ENCODE measurements at regions not wholly inside any gene's neighbourhood (a gene's known extent, or its start where the extent isn't known, plus 50 kb on each side); places are given as distances from the start of the nearest gene placed in this dataset.

DNA sequence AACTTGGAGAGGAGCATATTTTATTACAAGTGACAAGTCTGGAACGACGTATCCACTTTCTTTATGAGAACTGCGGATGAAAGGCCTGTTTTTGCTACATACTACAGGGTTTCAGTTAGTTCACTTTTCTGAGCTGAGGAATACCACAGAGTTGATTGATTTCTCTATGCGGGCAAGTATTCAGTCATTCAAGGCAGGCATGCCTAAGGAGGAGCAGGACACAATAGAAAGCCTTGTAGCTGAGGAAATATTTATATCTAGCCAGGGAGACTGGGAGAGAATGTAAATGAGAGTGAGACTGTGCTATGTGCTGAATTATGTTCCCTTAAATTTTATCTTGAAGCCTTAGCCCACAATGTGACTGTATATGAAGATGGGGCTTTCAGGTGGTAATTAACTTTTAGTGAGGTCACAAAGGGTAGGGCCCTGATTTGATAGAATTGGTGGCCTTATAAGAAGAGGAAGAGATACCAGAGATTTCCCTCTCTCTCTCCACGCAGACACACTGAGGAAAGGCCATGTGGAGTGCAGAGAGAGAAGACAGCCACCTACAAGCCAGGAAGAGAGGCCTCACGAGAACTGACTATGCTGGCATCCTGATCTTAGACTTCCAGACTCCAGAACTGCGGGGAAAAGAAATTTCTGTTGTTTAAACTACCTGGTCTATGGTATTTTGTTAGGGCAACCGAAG lies 459.0 kb upstream of the ATP2B1 start:
- H3K27ac ChIP-seq = peak overlapping the region; percentile 79
- no peak for TF ChIP-seq CTCF (conservative IDR thresholded peaks at IDR 0.05)

- TF ChIP-seq CTCF (conservative IDR thresholded peaks at IDR 0.05) = no peak
- H3K27ac ChIP-seq = peak overlapping the region; percentile 79
These were observed 458.0 kb upstream of the ATP2B1 start for GRCh38 chr12:90166671-90167070.

DNA sequence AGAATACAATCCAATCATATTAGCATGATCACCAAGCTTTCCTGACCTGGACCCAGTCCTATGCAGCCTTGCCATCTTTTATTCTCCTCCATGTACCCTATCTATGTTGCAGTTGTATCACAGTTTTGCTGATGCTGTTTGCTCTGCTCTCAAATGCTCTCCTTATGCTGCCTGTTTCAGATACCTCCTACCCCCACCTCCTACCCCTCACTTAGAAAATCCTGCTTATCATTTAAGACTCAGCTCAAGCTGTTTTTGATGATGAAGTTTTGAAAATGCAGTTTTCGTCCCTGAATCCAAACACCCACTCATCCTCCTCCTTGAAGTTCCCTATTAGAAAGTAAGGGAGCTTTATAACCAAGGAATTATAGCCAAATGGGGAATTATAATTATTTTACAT lies 457.4 kb upstream of the ATP2B1 start:
- TF ChIP-seq CTCF (conservative IDR thresholded peaks at IDR 0.05) = no peak
- H3K27ac ChIP-seq = peak overlapping the region; percentile 79

GRCh38 chr12:90163975-90164374 lies 455.3 kb upstream of the ATP2B1 start:
- no peak overlapping the region for H3K27ac ChIP-seq
- no peak for TF ChIP-seq CTCF (conservative IDR thresholded peaks at IDR 0.05)

DNA sequence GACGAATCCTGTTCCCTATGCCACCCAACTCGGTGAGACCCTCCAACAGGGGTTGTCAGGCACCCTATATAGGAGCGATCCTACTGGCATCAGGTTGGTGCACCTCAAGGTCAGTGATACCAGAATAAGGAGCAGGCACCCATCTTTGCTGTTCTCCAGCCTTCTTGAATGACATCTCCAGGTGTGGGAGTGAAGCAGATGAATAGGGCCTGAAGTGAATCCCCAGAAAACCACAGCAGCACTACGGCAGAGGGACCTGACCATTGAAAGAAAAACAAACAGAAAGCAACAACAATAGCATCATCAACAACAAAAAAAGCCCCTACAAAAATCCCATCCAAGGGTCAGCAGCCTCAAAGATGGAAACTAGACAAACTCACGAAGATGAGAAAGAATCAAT lies 445.2 kb upstream of the ATP2B1 start:
- no peak overlapping the region for H3K27ac ChIP-seq
- TF ChIP-seq CTCF (conservative IDR thresholded peaks at IDR 0.05) = no peak

DNA sequence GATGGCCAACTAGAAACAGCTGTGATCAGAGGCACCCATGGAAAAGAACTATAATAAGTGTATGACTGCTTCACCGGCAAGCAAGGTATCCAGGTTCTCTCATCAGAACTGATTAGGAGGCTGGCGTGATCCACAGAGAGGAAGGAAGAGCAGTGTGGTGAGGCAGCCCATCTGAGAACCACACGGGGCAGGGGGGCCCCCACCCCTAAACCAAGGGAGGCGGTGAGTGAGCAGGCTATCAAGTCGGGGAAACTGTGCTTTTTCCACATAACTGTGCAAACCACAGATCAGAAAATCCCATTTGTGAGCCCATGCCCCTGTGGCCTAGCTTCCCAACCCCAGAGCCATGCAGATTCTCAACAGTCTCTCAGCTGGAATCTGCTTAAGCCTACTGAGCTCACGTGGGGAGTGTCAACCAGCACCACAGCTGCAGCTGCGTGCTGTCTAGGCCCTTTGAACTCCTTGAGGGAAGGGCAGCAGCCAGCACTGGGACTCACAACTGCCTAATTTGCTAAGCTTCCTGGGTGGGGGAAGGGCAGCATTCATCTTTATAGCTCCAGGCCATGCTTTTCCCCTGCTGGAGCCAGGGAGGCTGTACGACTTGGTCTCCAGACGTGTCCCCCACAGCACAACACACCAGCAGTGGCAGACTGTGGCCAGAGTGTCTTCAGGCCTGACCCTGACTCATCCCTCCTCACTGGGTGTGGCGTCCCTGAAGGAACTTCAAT lies 444.4 kb upstream of the ATP2B1 start:
- H3K27ac ChIP-seq = no peak overlapping the region
- TF ChIP-seq CTCF (conservative IDR thresholded peaks at IDR 0.05) = no peak

GRCh38 chr12:90151491-90152015 lies 442.9 kb upstream of the ATP2B1 start:
- H3K27ac ChIP-seq = no peak overlapping the region
- TF ChIP-seq CTCF (conservative IDR thresholded peaks at IDR 0.05) = no peak

Data from VCaP (cell line).